NCI-H187 treated with DMSO at 0.1 percent for 48 hours (cell line): ENCODE measurements at regions not wholly inside any gene's neighbourhood (a gene's known extent, or its start where the extent isn't known, plus 50 kb on each side); places are given as distances from the start of the nearest gene placed in this dataset.
A peak's percentile ranks its signal among the peaks of the same experiment; 100 is the strongest.

Source experiments
- DNase-seq: peaks from one replicate; lab custom pipeline; 2025; lab: John Stamatoyannopoulos, UW

GRCh38 chr7:26487780-26488515 lies 196.3 kb downstream of the SNX10 start:
- DNase-seq: no peak

GRCh38 chr7:26489391-26489790 lies 197.7 kb downstream of the SNX10 start:
- DNase-seq: no peak

- DNase-seq: no peak
These were observed 198.4 kb downstream of the SNX10 start for GRCh38 chr7:26489906-26490639.

GRCh38 chr7:26490640-26491624 lies 199.3 kb downstream of the SNX10 start:
- DNase-seq: peak; percentile 79

GRCh38 chr7:26492816-26493215 lies 201.2 kb downstream of the SNX10 start:
- no peak for DNase-seq

GRCh38 chr7:26493737-26494428 lies 202.2 kb downstream of the SNX10 start:
- no peak for DNase-seq

- no peak for DNase-seq
These were observed 203.9 kb downstream of the SNX10 start for GRCh38 chr7:26495569-26495968.

GRCh38 chr7:26497801-26498596 lies 206.3 kb downstream of the SNX10 start:
- no peak for DNase-seq

GRCh38 chr7:26499315-26499897 lies 207.7 kb downstream of the SNX10 start:
- no peak for DNase-seq

GRCh38 chr7:26500749-26501352 lies 209.2 kb downstream of the SNX10 start:
- DNase-seq: no peak

GRCh38 chr7:26504411-26505120 lies 212.9 kb downstream of the SNX10 start:
- no peak for DNase-seq

- DNase-seq: no peak
These were observed 214.5 kb downstream of the SNX10 start for GRCh38 chr7:26506196-26506595.

- DNase-seq: no peak
These were observed 215.7 kb downstream of the SNX10 start for GRCh38 chr7:26507108-26507987.

- no peak for DNase-seq
These were observed 216.8 kb downstream of the SNX10 start for GRCh38 chr7:26508481-26508880.

- no peak for DNase-seq
These were observed 217.3 kb downstream of the SNX10 start for GRCh38 chr7:26508917-26509316.

- no peak for DNase-seq
These were observed 218.7 kb downstream of the SNX10 start for GRCh38 chr7:26510231-26510957.

GRCh38 chr7:26511866-26512265 lies 220.2 kb downstream of the SNX10 start:
- no peak for DNase-seq

GRCh38 chr7:26512737-26513136 lies 221.1 kb downstream of the SNX10 start:
- no peak for DNase-seq
